B cell (primary cell): ENCODE measurements at regions not wholly inside any gene's neighbourhood (a gene's known extent, or its start where the extent isn't known, plus 50 kb on each side); places are given as distances from the start of the nearest gene placed in this dataset.

Experiments used
- ATAC-seq: fragments of 200-7000 bp; cut with Tn5 transposase; one replicate; pipeline ENCODE4 v1.10.0; 2021; ENCODE audit warnings: low read depth, mild to moderate bottlenecking, moderate number of reproducible peaks, moderate library complexity
- CTCF ChIA-PET: fragments of 350-600 bp; sonication (Branson Sonifier 250); formaldehyde crosslinking; loops from one replicate; lab custom pipeline; 2021; ENCODE audit warnings: antibody characterized with exemption, inconsistent platforms; lab: Charles Lee
- POLR2A ChIA-PET: fragments of 350-600 bp; sonication (Branson Sonifier 250); formaldehyde crosslinking; loops from one replicate; lab custom pipeline; 2021; ENCODE audit warnings: antibody characterized with exemption; lab: Charles Lee
- DNase-seq: peaks from one replicate; pipeline ENCODE4 v3.0.0; 2013
- H2AFZ ChIP-seq: 2 replicates; pipeline ENCODE4 v1.6.1; 2012; ENCODE audit warnings: mild to moderate bottlenecking, low read depth, low read length; ENCODE audit not compliant: insufficient read depth, poor library complexity, severe bottlenecking
- H3K27ac ChIP-seq, 2 donors: 1 replicate in 1 of 2; 2 replicates in 1 of 2; pipeline ENCODE4 v1.5.1; 2012 to 2013; ENCODE audit warnings: low read length in 2 of 2, mild to moderate bottlenecking in 2 of 2, moderate library complexity in 1 of 2
- H3K27me3 ChIP-seq, 4 experiments: fragments of 200-600 bp in 1 of 4; sonication (generic) in 1 of 4; replicated peaks in 1 of 4; 1 replicate in 2 of 4; 2 replicates in 2 of 4; pipeline versions ENCODE4 v1.6.1 to v1.7.0; 2013 to 2016; ENCODE audit warnings: low read length in 3 of 4, mild to moderate bottlenecking in 2 of 4, mixed read lengths in 1 of 4, moderate library complexity in 1 of 4; ENCODE audit not compliant: insufficient read depth in 4 of 4, control insufficient read depth in 3 of 4; ENCODE audit errors: control extremely low read depth in 1 of 4
- H3K36me3 ChIP-seq, 2 experiments: replicated peaks in 1 of 2; 1 replicate in 1 of 2; 2 replicates in 1 of 2; pipeline versions ENCODE4 v1.6.1 to v1.7.1; 2013; ENCODE audit warnings: low read length in 1 of 2; ENCODE audit not compliant: insufficient read depth in 2 of 2, control insufficient read depth in 1 of 2; ENCODE audit errors: control extremely low read depth in 1 of 2, extremely low read depth in 1 of 2
- H3K4me1 ChIP-seq, 2 donors: fragments of 200-600 bp in 1 of 2; sonication (generic) in 1 of 2; 1 replicate in 1 of 2; 2 replicates in 1 of 2; pipeline versions ENCODE4 v1.5.1 to v1.6.1; 2013 to 2017; ENCODE audit warnings: low read length in 2 of 2; ENCODE audit not compliant: control insufficient read depth in 2 of 2, insufficient read depth in 2 of 2
- H3K4me2 ChIP-seq: replicated peaks from 2 replicates; pipeline ENCODE3; 2012; ENCODE audit warnings: mild to moderate bottlenecking, low read depth, low read length; ENCODE audit not compliant: poor library complexity, severe bottlenecking
- H3K4me3 ChIP-seq, 5 experiments: fragments of 200-600 bp in 1 of 5; sonication (generic) in 1 of 5; 1 replicate in 3 of 5; 2 replicates in 2 of 5; pipeline versions ENCODE4 v1.5.1 to v1.7.0; 2011 to 2016; ENCODE audit warnings: low read length in 4 of 5, mild to moderate bottlenecking in 4 of 5, low read depth in 2 of 5, control low read depth in 1 of 5, moderate library complexity in 1 of 5; ENCODE audit not compliant: insufficient read depth in 1 of 5; ENCODE audit errors: control extremely low read depth in 1 of 5, extremely low read depth in 1 of 5
- H3K79me2 ChIP-seq: fragments of 200-600 bp; sonication (generic); one replicate; pipeline ENCODE4 v1.6.0; 2016; ENCODE audit warnings: low read length; ENCODE audit not compliant: control insufficient read depth, insufficient read depth
- H3K9ac ChIP-seq: fragments of 200-600 bp; sonication (generic); 2 replicates; pipeline ENCODE4 v1.6.1; 2017; ENCODE audit warnings: mild to moderate bottlenecking, low read length, moderate library complexity
- H3K9me3 ChIP-seq, 3 donors: one replicate each; pipeline versions ENCODE4 v1.6.1 to v1.7.1; 2013; ENCODE audit warnings: low read length in 2 of 3; ENCODE audit not compliant: control insufficient read depth in 2 of 3, insufficient read depth in 1 of 3; ENCODE audit errors: control extremely low read depth in 1 of 3
- H4K20me1 ChIP-seq: 2 replicates; pipeline ENCODE4 v1.6.0; 2012; ENCODE audit warnings: mild to moderate bottlenecking, low read length; ENCODE audit not compliant: insufficient read depth, control insufficient read depth, poor library complexity, severe bottlenecking
- H3K27ac Mint-ChIP-seq: one replicate; pipeline ENCODE4 v1.8.0; 2021; ENCODE audit warnings: mixed read lengths
- H3K27me3 Mint-ChIP-seq: one replicate; pipeline ENCODE4 v1.8.0; 2021; ENCODE audit warnings: mixed read lengths
- H3K4me1 Mint-ChIP-seq: one replicate; pipeline ENCODE4 v1.8.0; 2021; ENCODE audit warnings: mixed read lengths
- H3K4me3 Mint-ChIP-seq: one replicate; pipeline ENCODE4 v1.8.0; 2021; ENCODE audit warnings: mixed read lengths
- H3K9me3 Mint-ChIP-seq: one replicate; pipeline ENCODE4 v1.8.0; 2022; ENCODE audit warnings: mixed read lengths; ENCODE audit not compliant: insufficient read depth
- CTCF ChIP-seq: fragments of 200-600 bp; IDR thresholded peaks from one replicate; pipeline ENCODE4 v1.8.0; 2022; ENCODE audit warnings: antibody characterized with exemption, mild to moderate bottlenecking
- EZH2 ChIP-seq: IDR thresholded peaks from 2 replicates; pipeline ENCODE4 v1.6.1; 2012; ENCODE audit warnings: borderline replicate concordance, low read depth, mild to moderate bottlenecking, moderate library complexity, low read length; ENCODE audit not compliant: insufficient read depth, poor library complexity, severe bottlenecking
- WGBS: methylation state at CpG from one replicate; pipeline ENCODE4 v1.1.5; 2013; ENCODE audit warnings: missing lambda C conversion rate; ENCODE audit not compliant: insufficient coverage; 5-methylcytosine and 5-hydroxymethylcytosine counted together
- intact Hi-C: fragments of 100-400 bp; cut with micrococcal nuclease; formaldehyde crosslinking; loops from one replicate; pipeline ENCODE4 v1.10.0; 2022

GRCh38 chr19:30854661-30855060, 482.5 kb downstream of the ZNF536 start:
- CTCF ChIA-PET: no interaction called here

GRCh38 chr19:30854207-30854606, 482.0 kb downstream of the ZNF536 start:
- TF ChIP-seq EZH2 (no peak), CTCF (no peak)
- Mint-ChIP-seq H3K9me3 (no peaks in the 10 kb centered on the region), H3K27me3 (no peaks in the 10 kb centered on the region), H3K27ac (no peak overlapping the region), H3K4me1 (no peaks in the 10 kb centered on the region), H3K4me3 (no peak overlapping the region)
- WGBS: no CpG with 5 or more reads among the region's 1 CpG
- Histone ChIP-seq H3K36me3 (no peaks in the 10 kb centered on the region), H4K20me1 (no peaks in the 10 kb centered on the region), H3K27ac (no peak overlapping the region), H3K9me3 (peaks cover 0 to 17% (median 0%) of the 10 kb centered on the region in 3 donors), H3K27me3 (no peaks in the 10 kb centered on the region), H3K4me3 (no peak overlapping the region), H3K9ac (no peak overlapping the region), H3K79me2 (no peaks in the 10 kb centered on the region), H2AFZ (no peak overlapping the region), H3K4me2 (no peak overlapping the region), H3K4me1 (no peaks in the 10 kb centered on the region)
- DNase-seq (no peak), ATAC-seq (no peak)
- ChIA-PET CTCF (no interaction called here), POLR2A (no interaction called here)
- intact Hi-C loops: no loop called here

More at GRCh38 chr19:30854661-30855060, 482.5 kb downstream of the ZNF536 start:
- H3K4me1 ChIP-seq: no peaks in the 10 kb centered on the region
- H3K4me3 ChIP-seq: no peak overlapping the region
- 90% methylated on average over 4 of the region's 4 CpGs for WGBS
- no peaks in the 10 kb centered on the region for H3K27me3 ChIP-seq
- no peaks in the 10 kb centered on the region for H4K20me1 ChIP-seq
- no peaks in the 10 kb centered on the region for H3K4me1 Mint-ChIP-seq
- H3K36me3 ChIP-seq: no peaks in the 10 kb centered on the region
- H3K4me3 Mint-ChIP-seq: no peak overlapping the region
- ATAC-seq (no peak), DNase-seq (no peak)
- H3K27ac ChIP-seq: no peak overlapping the region
- H2AFZ ChIP-seq: no peak overlapping the region
- H3K9ac ChIP-seq: no peak overlapping the region
- H3K9me3 Mint-ChIP-seq: no peaks in the 10 kb centered on the region
- TF ChIP-seq CTCF (no peak), EZH2 (no peak)
- peaks cover 0 to 20% (median 0%) of the 10 kb centered on the region in 3 donors for H3K9me3 ChIP-seq
- no peaks in the 10 kb centered on the region for H3K79me2 ChIP-seq
- intact Hi-C loops: no loop called here
- no peaks in the 10 kb centered on the region for H3K27me3 Mint-ChIP-seq
- H3K27ac Mint-ChIP-seq: no peak overlapping the region
- POLR2A ChIA-PET: no interaction called here
- no peak overlapping the region for H3K4me2 ChIP-seq
